OCI-LY1 (cell line): ENCODE measurements at regions not wholly inside any gene's neighbourhood (a gene's known extent, or its start where the extent isn't known, plus 50 kb on each side); places are given as distances from the start of the nearest gene placed in this dataset.

Experiments
- H2AFZ ChIP-seq: fragments of 200-600 bp; sonication (generic), shearing (Covaris generic); 2 replicates; pipeline ENCODE4 v1.6.0; 2014; ENCODE audit warnings: antibody characterized with exemption, mild to moderate bottlenecking, low read length
- H3F3A ChIP-seq: fragments of 200-600 bp; sonication (generic), shearing (Covaris generic); 2 replicates; pipeline ENCODE4 v1.6.0; 2014; ENCODE audit warnings: mild to moderate bottlenecking, antibody characterized with exemption, low read length, moderate library complexity; ENCODE audit not compliant: insufficient read depth
- H3K27ac ChIP-seq: fragments of 200-600 bp; sonication (generic); 2 replicates; pipeline ENCODE4 v1.5.1; 2014; ENCODE audit warnings: low read length, mixed run types, mild to moderate bottlenecking, low read depth; ENCODE audit not compliant: poor library complexity, severe bottlenecking
- H3K27me3 ChIP-seq: fragments of 200-600 bp; sonication (generic); 2 replicates; pipeline ENCODE4 v1.6.0; 2014; ENCODE audit warnings: antibody characterized with exemption, mild to moderate bottlenecking, low read length, moderate library complexity; ENCODE audit not compliant: insufficient read depth
- H3K36me3 ChIP-seq: fragments of 200-600 bp; sonication (generic); 2 replicates; pipeline ENCODE4 v1.6.1; 2014; ENCODE audit warnings: mild to moderate bottlenecking, antibody characterized with exemption, low read length, moderate library complexity, mixed read lengths; ENCODE audit not compliant: insufficient read depth
- H3K4me1 ChIP-seq: fragments of 200-600 bp; sonication (generic); 2 replicates; pipeline ENCODE4 v1.5.1; 2014; ENCODE audit warnings: mild to moderate bottlenecking, low read length, moderate library complexity; ENCODE audit not compliant: insufficient read depth, severe bottlenecking
- H3K4me2 ChIP-seq: fragments of 200-600 bp; sonication (generic), shearing (Covaris generic); 2 replicates; pipeline ENCODE4 v1.6.1; 2014; ENCODE audit warnings: low read length
- H3K4me3 ChIP-seq: fragments of 200-600 bp; sonication (generic); 2 replicates; pipeline ENCODE4 v1.5.1; 2014; ENCODE audit warnings: low read length, low read depth, mild to moderate bottlenecking, mixed read lengths; ENCODE audit not compliant: poor library complexity, severe bottlenecking
- H3K79me2 ChIP-seq: fragments of 200-600 bp; shearing (Covaris generic); 2 replicates; pipeline ENCODE4 v1.6.1; 2016; ENCODE audit warnings: mixed run types, low read length, mixed read lengths; ENCODE audit not compliant: insufficient read depth
- H3K9ac ChIP-seq: fragments of 200-600 bp; sonication (generic), shearing (Covaris generic); 2 replicates; pipeline ENCODE4 v1.6.1; 2014; ENCODE audit warnings: mild to moderate bottlenecking, low read length, mixed read lengths
- H3K9me2 ChIP-seq: fragments of 200-600 bp; sonication (generic), shearing (Covaris generic); 2 replicates; pipeline ENCODE4 v1.6.1; 2014; ENCODE audit warnings: low read depth, mild to moderate bottlenecking, low read length, mixed read lengths
- H3K9me3 ChIP-seq: fragments of 200-600 bp; shearing (Covaris generic); 2 replicates; pipeline ENCODE4 v1.6.1; 2014; ENCODE audit warnings: low read length, mixed read lengths
- H4K20me1 ChIP-seq: fragments of 200-600 bp; sonication (generic), shearing (Covaris generic); 2 replicates; pipeline ENCODE4 v1.6.0; 2016; ENCODE audit warnings: mild to moderate bottlenecking, low read length; ENCODE audit not compliant: insufficient read depth
- EZH2 ChIP-seq: fragments of 200-600 bp; sonication (generic), shearing (Covaris generic); IDR thresholded peaks from 2 replicates; pipeline ENCODE4 v1.8.0; 2017; ENCODE audit warnings: borderline replicate concordance, mixed run types, mild to moderate bottlenecking, antibody characterized with exemption, low read length, moderate library complexity, mixed read lengths
- TF ChIP-seq, protein P1 (sequence below): fragments of 200-600 bp; sonication (generic), shearing (Covaris generic); IDR thresholded peaks from 2 replicates; pipeline ENCODE4 v1.5.1; 2017; ENCODE audit warnings: mild to moderate bottlenecking, antibody characterized with exemption, low read length, moderate library complexity, mixed read lengths

DNA sequence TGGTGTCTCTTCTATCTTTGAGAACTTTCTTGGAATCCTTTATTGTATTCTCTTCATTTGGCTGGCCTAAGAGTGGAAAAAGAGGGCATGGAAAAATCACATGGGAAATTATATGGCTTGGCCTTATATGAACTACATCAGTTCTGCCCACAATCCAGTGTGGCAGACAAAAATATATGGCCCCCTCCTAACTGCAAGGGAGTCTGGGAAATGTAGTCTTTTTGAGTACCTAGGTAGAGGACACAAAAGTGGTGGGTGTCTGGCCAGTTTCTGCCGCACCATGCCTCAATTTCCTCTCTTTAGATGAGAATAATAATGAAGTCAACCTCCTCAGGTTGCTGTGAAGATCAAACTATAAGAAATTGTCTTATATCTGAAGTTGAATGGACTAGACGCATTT lies 109.3 kb downstream of the SCP2D1 start:
- Histone ChIP-seq H3K27ac (no peak overlapping the region), H3K4me3 (no peak overlapping the region), H3K27me3 (no peaks in the 10 kb centered on the region), H3K4me1 (no peaks in the 10 kb centered on the region), H3K9ac (no peak overlapping the region), H2AFZ (no peak overlapping the region), H3K9me2 (no peaks in the 10 kb centered on the region), H3K9me3 (no peaks in the 10 kb centered on the region), H4K20me1 (no peaks in the 10 kb centered on the region), H3F3A (no peaks in the 10 kb centered on the region), H3K36me3 (no peaks in the 10 kb centered on the region), H3K79me2 (no peaks in the 10 kb centered on the region), H3K4me2 (no peak overlapping the region)
- TF ChIP-seq, protein P1, sequence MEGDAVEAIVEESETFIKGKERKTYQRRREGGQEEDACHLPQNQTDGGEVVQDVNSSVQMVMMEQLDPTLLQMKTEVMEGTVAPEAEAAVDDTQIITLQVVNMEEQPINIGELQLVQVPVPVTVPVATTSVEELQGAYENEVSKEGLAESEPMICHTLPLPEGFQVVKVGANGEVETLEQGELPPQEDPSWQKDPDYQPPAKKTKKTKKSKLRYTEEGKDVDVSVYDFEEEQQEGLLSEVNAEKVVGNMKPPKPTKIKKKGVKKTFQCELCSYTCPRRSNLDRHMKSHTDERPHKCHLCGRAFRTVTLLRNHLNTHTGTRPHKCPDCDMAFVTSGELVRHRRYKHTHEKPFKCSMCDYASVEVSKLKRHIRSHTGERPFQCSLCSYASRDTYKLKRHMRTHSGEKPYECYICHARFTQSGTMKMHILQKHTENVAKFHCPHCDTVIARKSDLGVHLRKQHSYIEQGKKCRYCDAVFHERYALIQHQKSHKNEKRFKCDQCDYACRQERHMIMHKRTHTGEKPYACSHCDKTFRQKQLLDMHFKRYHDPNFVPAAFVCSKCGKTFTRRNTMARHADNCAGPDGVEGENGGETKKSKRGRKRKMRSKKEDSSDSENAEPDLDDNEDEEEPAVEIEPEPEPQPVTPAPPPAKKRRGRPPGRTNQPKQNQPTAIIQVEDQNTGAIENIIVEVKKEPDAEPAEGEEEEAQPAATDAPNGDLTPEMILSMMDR = no peak
- no peak for TF ChIP-seq EZH2

DNA sequence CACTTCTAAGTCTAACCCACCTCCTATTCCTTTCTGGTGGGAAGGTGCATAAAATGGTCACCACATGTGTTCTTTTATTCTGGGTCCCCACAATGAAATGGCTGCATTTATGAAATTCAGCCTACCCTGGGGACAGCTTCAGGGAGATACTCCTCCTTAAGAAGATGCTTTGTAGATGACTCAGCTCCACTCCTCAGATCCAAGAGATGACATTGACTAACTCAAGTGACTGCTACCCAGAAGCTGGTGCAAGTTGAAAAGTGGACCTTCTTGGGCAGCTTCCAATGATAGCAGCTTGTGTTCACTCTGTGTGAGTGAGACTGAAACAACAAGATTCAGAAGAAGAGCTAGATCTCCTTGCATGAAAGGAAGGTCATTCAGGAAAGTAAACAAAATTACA lies 113.4 kb downstream of the SCP2D1 start:
- Histone ChIP-seq H3K27ac (no peak overlapping the region), H2AFZ (no peak overlapping the region), H3K36me3 (no peaks in the 10 kb centered on the region), H3K9me2 (no peaks in the 10 kb centered on the region), H3K79me2 (no peaks in the 10 kb centered on the region), H3K4me2 (no peak overlapping the region), H3K4me1 (no peaks in the 10 kb centered on the region), H3K9me3 (no peaks in the 10 kb centered on the region), H4K20me1 (no peaks in the 10 kb centered on the region), H3K27me3 (no peaks in the 10 kb centered on the region), H3F3A (no peaks in the 10 kb centered on the region), H3K4me3 (no peak overlapping the region), H3K9ac (no peak overlapping the region)
- TF ChIP-seq EZH2 = no peak
- TF ChIP-seq, protein P1 = no peak

DNA sequence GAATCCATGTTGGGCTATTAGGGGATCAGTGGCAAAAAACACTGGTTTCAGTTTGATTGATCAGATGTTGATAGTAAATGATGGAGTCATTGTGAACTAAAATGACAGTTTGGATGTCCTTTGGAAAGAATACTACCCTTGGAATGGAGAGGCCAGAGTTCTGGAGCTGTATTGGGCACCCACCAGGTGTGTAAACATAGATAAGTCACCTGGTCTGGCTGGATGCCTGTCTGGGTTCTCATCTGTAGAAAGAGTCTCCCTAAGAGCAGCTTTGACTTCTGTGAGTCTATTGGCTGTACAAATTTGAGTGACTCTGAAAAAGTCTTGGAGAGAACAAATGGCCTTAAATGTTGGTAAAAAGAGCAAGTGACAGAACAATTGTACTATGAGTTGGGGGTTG lies 115.0 kb downstream of the SCP2D1 start:
- H3K4me3 ChIP-seq = no peak overlapping the region
- H3K9me3 ChIP-seq = no peaks in the 10 kb centered on the region
- no peaks in the 10 kb centered on the region for H3K9me2 ChIP-seq
- H3K9ac ChIP-seq = no peak overlapping the region
- no peak overlapping the region for H2AFZ ChIP-seq
- H3K27me3 ChIP-seq = no peaks in the 10 kb centered on the region
- no peaks in the 10 kb centered on the region for H4K20me1 ChIP-seq
- H3K79me2 ChIP-seq = no peaks in the 10 kb centered on the region
- no peaks in the 10 kb centered on the region for H3F3A ChIP-seq
- no peak overlapping the region for H3K27ac ChIP-seq
- H3K4me1 ChIP-seq = no peaks in the 10 kb centered on the region
- no peak overlapping the region for H3K4me2 ChIP-seq
- TF ChIP-seq, protein P1 = no peak
- no peak for TF ChIP-seq EZH2
- H3K36me3 ChIP-seq = no peaks in the 10 kb centered on the region
